ENCODE measurements at regions not wholly inside any gene's neighbourhood (a gene's known extent, or its start where the extent isn't known, plus 50 kb on each side); places are given as distances from the start of the nearest gene placed in this dataset.

DNA sequence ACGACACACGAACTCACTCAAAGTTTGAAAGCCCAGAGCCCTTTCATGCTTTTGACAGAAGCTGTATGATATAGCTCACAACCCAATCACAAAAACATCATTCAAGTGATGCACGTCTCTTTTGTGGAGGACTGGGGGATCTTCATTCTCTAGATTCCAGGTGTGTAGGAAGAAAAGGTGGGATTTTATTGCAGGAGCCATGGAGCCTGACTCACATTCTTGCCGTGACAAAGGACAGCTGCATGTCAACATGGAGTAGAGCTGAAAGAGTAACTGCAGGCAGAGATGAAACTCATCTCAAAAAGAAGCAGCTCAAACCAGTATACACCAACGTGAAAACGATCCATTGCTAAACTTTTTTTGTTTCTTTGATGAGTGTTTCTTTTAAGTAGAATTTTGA is 50.9 kb upstream of the PDE1A start:
- intact Hi-C loops (cut with DNase I): no loop called here
- Histone ChIP-seq H3K27ac (no peak overlapping the region), H3K36me3 (no peaks in the 10 kb centered on the region), H3K4me1 (no peaks in the 10 kb centered on the region), H3K4me3 (no peak overlapping the region), H3K27me3 (no peaks in the 10 kb centered on the region), H3K9me3 (peaks cover 0 to 9% of the 10 kb centered on the region in 2 donors)
- TF ChIP-seq, protein P1, sequence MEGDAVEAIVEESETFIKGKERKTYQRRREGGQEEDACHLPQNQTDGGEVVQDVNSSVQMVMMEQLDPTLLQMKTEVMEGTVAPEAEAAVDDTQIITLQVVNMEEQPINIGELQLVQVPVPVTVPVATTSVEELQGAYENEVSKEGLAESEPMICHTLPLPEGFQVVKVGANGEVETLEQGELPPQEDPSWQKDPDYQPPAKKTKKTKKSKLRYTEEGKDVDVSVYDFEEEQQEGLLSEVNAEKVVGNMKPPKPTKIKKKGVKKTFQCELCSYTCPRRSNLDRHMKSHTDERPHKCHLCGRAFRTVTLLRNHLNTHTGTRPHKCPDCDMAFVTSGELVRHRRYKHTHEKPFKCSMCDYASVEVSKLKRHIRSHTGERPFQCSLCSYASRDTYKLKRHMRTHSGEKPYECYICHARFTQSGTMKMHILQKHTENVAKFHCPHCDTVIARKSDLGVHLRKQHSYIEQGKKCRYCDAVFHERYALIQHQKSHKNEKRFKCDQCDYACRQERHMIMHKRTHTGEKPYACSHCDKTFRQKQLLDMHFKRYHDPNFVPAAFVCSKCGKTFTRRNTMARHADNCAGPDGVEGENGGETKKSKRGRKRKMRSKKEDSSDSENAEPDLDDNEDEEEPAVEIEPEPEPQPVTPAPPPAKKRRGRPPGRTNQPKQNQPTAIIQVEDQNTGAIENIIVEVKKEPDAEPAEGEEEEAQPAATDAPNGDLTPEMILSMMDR (IDR thresholded peaks at IDR 0.05): no peak
- no peak for DNase-seq (ENCODE audit: low spot score in 2 of 2)

DNA sequence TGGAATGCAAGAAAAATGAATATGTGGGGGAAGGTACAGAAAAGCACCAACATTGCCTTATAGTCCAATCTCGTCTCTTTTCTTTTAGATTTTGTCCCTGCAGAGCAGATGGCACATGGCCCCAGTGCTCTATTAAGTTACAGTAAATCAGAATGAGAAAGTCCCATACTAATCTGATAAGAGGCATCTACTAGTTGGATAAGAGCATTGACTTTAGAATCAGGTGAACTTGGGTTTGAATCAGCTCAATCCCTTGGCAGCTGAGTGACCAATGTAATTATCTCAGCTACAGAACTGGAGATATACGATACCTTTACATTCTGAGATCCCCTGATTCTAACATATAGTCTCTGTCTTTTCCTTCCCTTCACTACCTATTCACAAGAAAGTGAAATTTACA is 54.8 kb upstream of the PDE1A start:
- Histone ChIP-seq H3K9me3 (no peaks in the 10 kb centered on the region), H3K27me3 (no peaks in the 10 kb centered on the region), H3K36me3 (no peaks in the 10 kb centered on the region), H3K4me1 (no peaks in the 10 kb centered on the region), H3K27ac (no peak overlapping the region), H3K4me3 (no peak overlapping the region)
- intact Hi-C loops (cut with DNase I): no loop called here
- no peak for DNase-seq (ENCODE audit: low spot score in 2 of 2)
- TF ChIP-seq, protein P1 (IDR thresholded peaks at IDR 0.05): no peak

DNA sequence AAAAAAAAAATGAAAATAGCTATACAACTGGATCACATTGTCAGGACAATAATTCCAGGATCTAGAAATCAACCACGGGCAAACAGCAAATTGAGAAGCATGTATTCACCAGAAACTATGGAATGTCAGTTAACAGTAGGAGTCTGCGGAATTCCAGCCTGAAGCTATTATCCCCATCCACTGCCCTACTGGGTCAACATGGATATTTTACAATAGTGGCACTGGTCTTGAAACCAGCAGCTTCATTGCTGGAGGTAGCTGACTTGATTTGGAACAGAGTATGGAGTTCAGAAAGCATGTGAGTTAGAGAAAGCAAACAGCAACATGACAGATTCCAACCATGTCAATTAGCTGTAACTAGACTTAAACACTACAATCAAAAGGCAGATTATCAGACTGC is 55.7 kb upstream of the PDE1A start:
- Histone ChIP-seq H3K9me3 (no peaks in the 10 kb centered on the region), H3K36me3 (no peaks in the 10 kb centered on the region), H3K4me1 (no peaks in the 10 kb centered on the region), H3K27me3 (no peaks in the 10 kb centered on the region), H3K27ac (no peak overlapping the region), H3K4me3 (no peak overlapping the region)
- intact Hi-C loops (cut with DNase I): no loop called here
- no peak for DNase-seq (ENCODE audit: low spot score in 2 of 2)
- TF ChIP-seq, protein P1 (IDR thresholded peaks at IDR 0.05): no peak

DNA sequence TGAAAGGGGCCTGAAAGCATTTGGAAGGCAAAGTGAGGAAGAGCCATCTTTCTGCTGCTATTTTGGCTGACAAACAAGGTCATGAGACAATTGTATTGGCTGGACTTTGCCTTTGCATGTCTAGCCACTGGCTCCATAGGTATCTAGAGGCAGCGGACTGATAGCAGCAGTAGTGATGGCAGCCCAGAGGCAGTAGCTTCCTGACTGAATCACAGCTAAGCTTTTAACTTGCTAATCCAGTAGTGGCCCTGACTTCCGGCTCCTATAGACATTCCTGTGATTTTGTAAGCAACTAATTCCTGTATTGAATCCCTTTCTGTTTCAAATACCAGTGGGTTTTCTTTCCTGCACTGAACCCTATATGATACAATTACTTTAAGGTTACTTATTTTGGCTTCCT is 69.8 kb upstream of the PDE1A start:
- H3K4me3 ChIP-seq: no peak overlapping the region
- no peak for DNase-seq (ENCODE audit: low spot score in 2 of 2)
- TF ChIP-seq, protein P1 (IDR thresholded peaks at IDR 0.05): no peak
- no peak overlapping the region for H3K27ac ChIP-seq
- no peaks in the 10 kb centered on the region for H3K4me1 ChIP-seq
- H3K27me3 ChIP-seq: no peaks in the 10 kb centered on the region
- H3K9me3 ChIP-seq: no peaks in the 10 kb centered on the region
- intact Hi-C loops (cut with DNase I): no loop called here
- H3K36me3 ChIP-seq: no peaks in the 10 kb centered on the region

DNA sequence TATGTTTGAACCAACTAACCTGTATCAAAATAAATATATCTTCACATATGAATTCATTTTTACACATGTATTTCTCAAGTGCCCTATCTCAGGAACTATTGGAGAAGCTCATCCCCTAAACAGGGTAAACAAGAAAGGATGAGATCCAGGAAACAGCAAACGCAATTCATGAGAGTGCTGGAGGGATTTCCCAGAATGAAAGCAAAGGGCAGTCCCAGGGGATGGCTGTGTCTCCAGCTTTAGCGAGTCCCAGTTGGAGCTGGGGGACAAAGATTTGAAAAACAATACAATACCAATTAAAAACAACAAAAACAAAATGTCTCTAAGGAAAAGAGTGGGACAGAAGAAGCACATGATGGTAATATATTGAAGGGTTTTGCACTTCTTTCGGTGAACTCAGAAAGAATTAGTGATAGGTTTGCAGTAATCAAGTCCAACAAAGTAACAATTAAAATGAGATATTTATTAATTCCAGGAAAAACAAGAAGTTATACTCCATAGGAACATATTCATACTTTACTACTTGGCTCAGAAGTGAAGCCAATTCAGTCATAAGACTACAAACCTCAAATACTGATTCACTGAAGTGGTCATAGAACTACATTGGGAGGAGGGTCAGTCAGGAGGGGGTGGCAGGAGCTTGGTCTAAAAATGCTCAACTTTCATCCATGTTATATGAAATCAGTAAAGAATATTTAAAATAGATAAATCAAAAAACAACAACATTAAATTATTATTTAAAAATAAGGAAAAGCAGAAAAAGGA is 73.1 kb upstream of the PDE1A start:
- TF ChIP-seq, protein P1 (IDR thresholded peaks at IDR 0.05): no peak
- H3K36me3 ChIP-seq: no peaks in the 10 kb centered on the region
- intact Hi-C loops (cut with DNase I): no loop called here
- no peaks in the 10 kb centered on the region for H3K4me1 ChIP-seq
- no peaks in the 10 kb centered on the region for H3K9me3 ChIP-seq
- no peak overlapping the region for H3K27ac ChIP-seq
- no peak overlapping the region for H3K4me3 ChIP-seq
- H3K27me3 ChIP-seq: no peaks in the 10 kb centered on the region
- no peak for DNase-seq (ENCODE audit: low spot score in 2 of 2)

DNA sequence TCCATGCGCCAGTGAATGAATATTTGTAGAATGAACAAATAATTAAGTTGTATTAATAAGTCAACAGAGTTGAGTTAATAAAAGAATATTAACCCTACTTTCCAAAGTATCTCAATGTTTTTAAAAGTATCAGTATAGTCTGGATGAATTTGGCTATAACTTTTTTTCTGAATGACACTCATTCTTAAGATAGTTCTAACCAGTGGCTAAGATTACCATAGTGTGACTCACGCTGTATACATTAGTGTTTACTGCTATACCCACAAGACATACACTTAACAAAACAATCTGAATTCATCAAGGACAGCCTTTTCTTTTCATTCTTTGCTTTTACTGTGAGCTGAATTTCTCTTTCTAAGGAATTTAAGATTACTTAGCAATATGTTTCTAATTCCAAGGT is 77.0 kb upstream of the PDE1A start:
- TF ChIP-seq, protein P1 (IDR thresholded peaks at IDR 0.05): no peak
- no peak for DNase-seq (ENCODE audit: low spot score in 2 of 2)
- no peak overlapping the region for H3K27ac ChIP-seq
- no peak overlapping the region for H3K4me3 ChIP-seq
- no peaks in the 10 kb centered on the region for H3K9me3 ChIP-seq
- no peaks in the 10 kb centered on the region for H3K4me1 ChIP-seq
- H3K36me3 ChIP-seq: no peaks in the 10 kb centered on the region
- H3K27me3 ChIP-seq: no peaks in the 10 kb centered on the region
- intact Hi-C loops (cut with DNase I): no loop called here

Data from ascending aorta (tissue), 2 donors.